GM19238 (cell line): ENCODE measurements at regions not wholly inside any gene's neighbourhood (a gene's known extent, or its start where the extent isn't known, plus 50 kb on each side); places are given as distances from the start of the nearest gene placed in this dataset.

Experiments used
- DNase-seq: peaks from one replicate; pipeline ENCODE4 v3.0.0; 2011; ENCODE audit warnings: low spot score; ENCODE audit not compliant: insufficient read length

- DNase-seq = no peak
Measured at GRCh38 chr15:66615846-66616245, 50.0 kb upstream of the LCTL start.

- DNase-seq = no peak
Measured at GRCh38 chr15:66617137-66618090, 51.6 kb upstream of the LCTL start.

- DNase-seq = peak; percentile 61
Measured at GRCh38 chr15:66619152-66619903, 53.5 kb upstream of the LCTL start.

GRCh38 chr15:66620341-66620740 is 54.5 kb upstream of the LCTL start:
- DNase-seq = no peak

- no peak for DNase-seq
Measured at GRCh38 chr15:66620744-66621344, 55.0 kb upstream of the LCTL start.

- no peak for DNase-seq
Measured at GRCh38 chr15:66621491-66622467, 56.0 kb upstream of the LCTL start.

- DNase-seq = no peak
Measured at GRCh38 chr15:66622591-66623022, 56.8 kb upstream of the LCTL start.

GRCh38 chr15:66623801-66624453 is 58.1 kb upstream of the LCTL start:
- no peak for DNase-seq

- no peak for DNase-seq
Measured at GRCh38 chr15:66625531-66625930, 59.7 kb upstream of the LCTL start.

GRCh38 chr15:66625974-66626373 is 60.2 kb upstream of the LCTL start:
- no peak for DNase-seq

GRCh38 chr15:66628976-66629723 is 63.4 kb upstream of the LCTL start:
- DNase-seq = no peak

GRCh38 chr15:66629817-66630576 is 64.2 kb upstream of the LCTL start:
- DNase-seq = no peak

GRCh38 chr15:66630801-66631351 is 65.1 kb upstream of the LCTL start:
- no peak for DNase-seq

- no peak for DNase-seq
Measured at GRCh38 chr15:66631616-66632263, 65.9 kb upstream of the LCTL start.

- DNase-seq = no peak
Measured at GRCh38 chr15:66633041-66633937, 67.5 kb upstream of the LCTL start.

GRCh38 chr15:66633938-66634250 is 68.1 kb upstream of the LCTL start:
- DNase-seq = no peak

- DNase-seq = no peak
Measured at GRCh38 chr15:66634540-66634939, 67.5 kb upstream of the SMAD6 start.
